ENCODE measurements at regions not wholly inside any gene's neighbourhood (a gene's known extent, or its start where the extent isn't known, plus 50 kb on each side); places are given as distances from the start of the nearest gene placed in this dataset.

DNA sequence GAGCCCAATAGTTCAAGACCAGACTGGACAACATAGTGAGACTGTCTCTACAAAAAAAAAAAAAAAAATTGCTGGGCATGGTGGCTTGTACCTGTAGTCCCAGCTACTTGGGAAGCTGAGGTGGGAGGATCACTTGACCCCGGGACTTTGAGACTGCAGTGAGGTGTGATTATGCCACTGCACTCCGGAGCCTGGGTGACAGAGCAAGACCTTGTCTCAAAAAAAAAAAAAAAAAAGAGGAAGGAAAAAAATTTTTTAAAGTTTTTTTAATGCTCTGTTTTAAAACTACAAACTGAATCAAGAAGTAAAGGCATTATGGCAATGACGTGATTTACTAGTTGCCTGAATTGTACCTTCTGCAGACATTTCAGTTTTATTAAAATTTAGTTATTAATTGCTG is 54.5 kb upstream of the ZDBF2 start (continued):
- TF ChIP-seq, protein P1, sequence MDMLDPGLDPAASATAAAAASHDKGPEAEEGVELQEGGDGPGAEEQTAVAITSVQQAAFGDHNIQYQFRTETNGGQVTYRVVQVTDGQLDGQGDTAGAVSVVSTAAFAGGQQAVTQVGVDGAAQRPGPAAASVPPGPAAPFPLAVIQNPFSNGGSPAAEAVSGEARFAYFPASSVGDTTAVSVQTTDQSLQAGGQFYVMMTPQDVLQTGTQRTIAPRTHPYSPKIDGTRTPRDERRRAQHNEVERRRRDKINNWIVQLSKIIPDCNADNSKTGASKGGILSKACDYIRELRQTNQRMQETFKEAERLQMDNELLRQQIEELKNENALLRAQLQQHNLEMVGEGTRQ (IDR thresholded peaks at IDR 0.05; ENCODE audit: low read length), result no peak
- no peak for TF ChIP-seq TEAD4 (IDR thresholded peaks at IDR 0.05; ENCODE audit: low read depth, low read length)
